Thyroid gland (tissue), 4 donors: ENCODE measurements at regions not wholly inside any gene's neighbourhood (a gene's known extent, or its start where the extent isn't known, plus 50 kb on each side); places are given as distances from the start of the nearest gene placed in this dataset.

Experiments
- CTCF ChIP-seq, 6 experiments: fragments of 200-600 bp in 3 of 6; fragments of 450-650 bp in 3 of 6; sonication (generic) in 3 of 6; IDR thresholded peaks; one replicate each; pipeline ENCODE4 v1.5.1; 2016 to 2019; ENCODE audit warnings: antibody characterized with exemption in 6 of 6, mild to moderate bottlenecking in 2 of 6, inconsistent platforms in 1 of 6, moderate library complexity in 1 of 6
- POLR2A ChIP-seq, 2 donors: fragments of 450-650 bp; IDR thresholded peaks; one replicate each; pipeline ENCODE4 v1.6.1; 2017; ENCODE audit warnings: antibody characterized with exemption in 2 of 2, mild to moderate bottlenecking in 2 of 2, moderate library complexity in 1 of 2

GRCh38 chr15:39434751-39435238, 146.1 kb upstream of the THBS1 start:
- TF ChIP-seq CTCF (IDR thresholded peaks at IDR 0.05) (no peak), POLR2A (IDR thresholded peaks at IDR 0.05) (no peak)
